KMS-11 (cell line): ENCODE measurements at regions not wholly inside any gene's neighbourhood (a gene's known extent, or its start where the extent isn't known, plus 50 kb on each side); places are given as distances from the start of the nearest gene placed in this dataset.

ENCODE experiments used
- H2AFZ ChIP-seq: fragments of 200-600 bp; sonication (generic); 2 replicates; pipeline ENCODE4 v1.6.1; 2016; ENCODE audit warnings: antibody characterized with exemption, mixed run types, low read depth
- H3K27ac ChIP-seq: fragments of 200-600 bp; sonication (generic); 2 replicates; pipeline ENCODE4 v1.6.1; 2016; ENCODE audit warnings: mild to moderate bottlenecking, mixed run types
- H3K27me3 ChIP-seq: fragments of 200-600 bp; sonication (generic); 2 replicates; pipeline ENCODE4 v1.6.1; 2017; ENCODE audit warnings: mild to moderate bottlenecking, low read depth, mixed run types, moderate library complexity; ENCODE audit not compliant: insufficient read depth
- H3K36me3 ChIP-seq: fragments of 200-600 bp; sonication (generic); 2 replicates; pipeline ENCODE4 v1.6.1; 2017; ENCODE audit warnings: mild to moderate bottlenecking, mixed run types; ENCODE audit not compliant: insufficient read depth
- H3K4me1 ChIP-seq: fragments of 200-600 bp; sonication (generic); 2 replicates; pipeline ENCODE4 v1.6.1; 2016; ENCODE audit warnings: mild to moderate bottlenecking, low read depth, mixed run types; ENCODE audit not compliant: poor library complexity, severe bottlenecking
- H3K4me2 ChIP-seq: fragments of 200-600 bp; sonication (generic); 2 replicates; pipeline ENCODE4 v1.7.0; 2016; ENCODE audit warnings: mild to moderate bottlenecking, mixed run types
- H3K4me3 ChIP-seq: fragments of 200-600 bp; sonication (generic); IDR thresholded peaks from 2 replicates; pipeline ENCODE4 v1.6.1; 2017; ENCODE audit warnings: low read depth, low read length, mixed read lengths; ENCODE audit not compliant: insufficient read depth
- H3K79me2 ChIP-seq: fragments of 200-600 bp; sonication (generic); 2 replicates; pipeline ENCODE4 v1.6.1; 2016; ENCODE audit warnings: low read depth, mixed run types; ENCODE audit not compliant: insufficient read depth
- H3K9ac ChIP-seq: fragments of 200-600 bp; sonication (generic); 2 replicates; pipeline ENCODE4 v1.6.1; 2016; ENCODE audit warnings: mild to moderate bottlenecking, mixed run types
- H4K20me1 ChIP-seq: fragments of 200-600 bp; sonication (generic); 2 replicates; pipeline ENCODE4 v1.6.1; 2016; ENCODE audit warnings: mild to moderate bottlenecking, mixed run types; ENCODE audit not compliant: insufficient read depth
- CTCF ChIP-seq: fragments of 200-600 bp; sonication (generic); conservative IDR thresholded peaks from 2 replicates; pipeline ENCODE4 v1.6.1; 2017; ENCODE audit warnings: low read depth, mild to moderate bottlenecking, antibody characterized with exemption, low read length, moderate library complexity, mixed read lengths

- Histone ChIP-seq H3K4me2 (no peak overlapping the region), H3K4me1 (no peaks in the 10 kb centered on the region), H3K4me3 (no peak overlapping the region), H3K79me2 (no peaks in the 10 kb centered on the region), H3K27me3 (no peaks in the 10 kb centered on the region), H3K27ac (no peak overlapping the region), H4K20me1 (no peaks in the 10 kb centered on the region), H3K36me3 (no peaks in the 10 kb centered on the region), H2AFZ (no peak overlapping the region), H3K9ac (no peak overlapping the region)
- TF ChIP-seq CTCF, result no peak
These were observed 450.2 kb upstream of the MDGA2 start for GRCh38 chr14:48125654-48126053.

- H3K27me3 ChIP-seq, result no peaks in the 10 kb centered on the region
- H3K27ac ChIP-seq, result no peak overlapping the region
- no peak overlapping the region for H3K4me2 ChIP-seq
- TF ChIP-seq CTCF, result no peak
- no peaks in the 10 kb centered on the region for H3K79me2 ChIP-seq
- no peak overlapping the region for H3K4me3 ChIP-seq
- no peak overlapping the region for H2AFZ ChIP-seq
- H3K4me1 ChIP-seq, result no peaks in the 10 kb centered on the region
- no peaks in the 10 kb centered on the region for H3K36me3 ChIP-seq
- H3K9ac ChIP-seq, result no peak overlapping the region
- H4K20me1 ChIP-seq, result no peaks in the 10 kb centered on the region
These were observed 438.3 kb upstream of the MDGA2 start for GRCh38 chr14:48113713-48114112.

GRCh38 chr14:48111151-48111550 lies 435.7 kb upstream of the MDGA2 start:
- no peak overlapping the region for H3K4me2 ChIP-seq

GRCh38 chr14:48107646-48108045 lies 432.2 kb upstream of the MDGA2 start:
- no peak overlapping the region for H3K4me3 ChIP-seq
- TF ChIP-seq CTCF, result no peak
- no peak overlapping the region for H3K27ac ChIP-seq
- H3K79me2 ChIP-seq, result no peaks in the 10 kb centered on the region
- H3K4me2 ChIP-seq, result no peak overlapping the region
- H2AFZ ChIP-seq, result no peak overlapping the region
- no peaks in the 10 kb centered on the region for H3K27me3 ChIP-seq
- no peaks in the 10 kb centered on the region for H4K20me1 ChIP-seq
- no peaks in the 10 kb centered on the region for H3K36me3 ChIP-seq
- H3K4me1 ChIP-seq, result no peaks in the 10 kb centered on the region
- no peak overlapping the region for H3K9ac ChIP-seq

More at GRCh38 chr14:48111151-48111550, 435.7 kb upstream of the MDGA2 start:
- no peak overlapping the region for H3K4me3 ChIP-seq
- no peak for TF ChIP-seq CTCF
- no peaks in the 10 kb centered on the region for H3K79me2 ChIP-seq
- H4K20me1 ChIP-seq, result no peaks in the 10 kb centered on the region
- no peaks in the 10 kb centered on the region for H3K27me3 ChIP-seq
- H3K4me1 ChIP-seq, result no peaks in the 10 kb centered on the region
- no peak overlapping the region for H2AFZ ChIP-seq
- H3K27ac ChIP-seq, result no peak overlapping the region
- no peak overlapping the region for H3K9ac ChIP-seq
- no peaks in the 10 kb centered on the region for H3K36me3 ChIP-seq
